H9 (cell line): ENCODE measurements at regions not wholly inside any gene's neighbourhood (a gene's known extent, or its start where the extent isn't known, plus 50 kb on each side); places are given as distances from the start of the nearest gene placed in this dataset.

ENCODE experiments used
- DNase-seq: peaks from one replicate; pipeline ENCODE4 v3.0.0-alpha.2; 2017
- H2AFZ ChIP-seq: one replicate; pipeline ENCODE4 v1.6.1; 2013; ENCODE audit warnings: mild to moderate bottlenecking, low read length, control low read depth, moderate library complexity
- H2AK5ac ChIP-seq: 2 replicates; pipeline ENCODE4 v1.6.1; 2013; ENCODE audit warnings: low read length, control low read depth, mixed read lengths; ENCODE audit not compliant: insufficient read length
- H2BK120ac ChIP-seq: one replicate; pipeline ENCODE4 v1.6.1; 2013; ENCODE audit warnings: low read depth, mild to moderate bottlenecking, low read length, control low read depth, inconsistent platforms; ENCODE audit not compliant: poor library complexity, severe bottlenecking
- H2BK12ac ChIP-seq: 2 replicates; pipeline ENCODE4 v1.6.1; 2013; ENCODE audit warnings: low read length, control low read depth, mixed read lengths, low read depth; ENCODE audit not compliant: insufficient read length
- H2BK15ac ChIP-seq: 2 replicates; pipeline ENCODE4 v1.6.1; 2013; ENCODE audit warnings: low read depth, low read length, control low read depth
- H2BK20ac ChIP-seq: one replicate; pipeline ENCODE4 v1.6.1; 2013; ENCODE audit warnings: low read depth, mild to moderate bottlenecking, low read length, control low read depth, inconsistent platforms; ENCODE audit not compliant: poor library complexity, severe bottlenecking
- H2BK5ac ChIP-seq: 2 replicates; pipeline ENCODE4 v1.6.1; 2013; ENCODE audit warnings: low read length, control low read depth, mixed read lengths; ENCODE audit not compliant: insufficient read length
- H3K14ac ChIP-seq: 2 replicates; pipeline ENCODE4 v1.6.1; 2013; ENCODE audit warnings: low read length, control low read depth; ENCODE audit not compliant: insufficient read depth
- H3K18ac ChIP-seq: 2 replicates; pipeline ENCODE4 v1.6.1; 2013; ENCODE audit warnings: low read depth, mild to moderate bottlenecking, mixed read lengths, low read length, control low read depth; ENCODE audit not compliant: insufficient read length
- H3K23ac ChIP-seq: 2 replicates; pipeline ENCODE4 v1.6.1; 2013; ENCODE audit warnings: low read length, control low read depth, mixed read lengths, low read depth; ENCODE audit not compliant: insufficient read length
- H3K23me2 ChIP-seq: 2 replicates; pipeline ENCODE4 v1.6.1; 2013; ENCODE audit warnings: low read depth, mild to moderate bottlenecking, mixed read lengths, low read length, control low read depth; ENCODE audit not compliant: insufficient read length, poor library complexity, severe bottlenecking
- H3K27ac ChIP-seq: 2 replicates; pipeline ENCODE4 v1.5.1; 2013; ENCODE audit warnings: low read length, control low read depth, mixed read lengths, low read depth; ENCODE audit not compliant: insufficient read length
- H3K27me3 ChIP-seq: 2 replicates; pipeline ENCODE4 v1.6.1; 2013; ENCODE audit warnings: low read length, control low read depth, inconsistent platforms; ENCODE audit not compliant: insufficient read depth
- H3K4ac ChIP-seq: 2 replicates; pipeline ENCODE4 v1.6.1; 2013; ENCODE audit warnings: low read depth, mild to moderate bottlenecking, control low read depth, inconsistent platforms, low read length, moderate library complexity
- H3K4me1 ChIP-seq: 2 replicates; pipeline ENCODE4 v1.6.1; 2013; ENCODE audit warnings: low read length, control low read depth, inconsistent platforms; ENCODE audit not compliant: insufficient read depth
- H3K4me2 ChIP-seq: 2 replicates; pipeline ENCODE4 v1.6.1; 2013; ENCODE audit warnings: low read length, control low read depth, mixed read lengths; ENCODE audit not compliant: insufficient read length, insufficient read depth
- H3K56ac ChIP-seq: 2 replicates; pipeline ENCODE4 v1.6.1; 2013; ENCODE audit warnings: low read depth, mild to moderate bottlenecking, mixed read lengths, low read length, control low read depth; ENCODE audit not compliant: insufficient read length
- H3K79me1 ChIP-seq: 2 replicates; pipeline ENCODE4 v1.6.1; 2013; ENCODE audit warnings: low read depth, mild to moderate bottlenecking, moderate library complexity, low read length, control low read depth, inconsistent platforms; ENCODE audit not compliant: insufficient read depth, poor library complexity, severe bottlenecking
- H3K79me2 ChIP-seq: 2 replicates; pipeline ENCODE4 v1.6.1; 2013; ENCODE audit warnings: low read length, control low read depth, inconsistent platforms; ENCODE audit not compliant: insufficient read depth
- H3K9ac ChIP-seq: 2 replicates; pipeline ENCODE4 v1.6.1; 2013; ENCODE audit warnings: low read length, control low read depth, mixed read lengths; ENCODE audit not compliant: insufficient read length; ENCODE audit errors: extremely low read depth
- H3K9me3 ChIP-seq: one replicate; pipeline ENCODE4 v1.6.1; 2013; ENCODE audit warnings: low read depth, low read length, inconsistent platforms; ENCODE audit not compliant: control insufficient read depth
- H3T11ph ChIP-seq: one replicate; pipeline ENCODE4 v1.6.1; 2013; ENCODE audit warnings: mild to moderate bottlenecking, low read length, control low read depth, inconsistent platforms
- H4K20me1 ChIP-seq: one replicate; pipeline ENCODE4 v1.6.1; 2013; ENCODE audit not compliant: control insufficient read depth, insufficient read length, insufficient read depth
- H4K5ac ChIP-seq: 2 replicates; pipeline ENCODE4 v1.6.1; 2013; ENCODE audit warnings: low read depth, mild to moderate bottlenecking, mixed read lengths, low read length, control low read depth; ENCODE audit not compliant: insufficient read length
- H4K8ac ChIP-seq: replicated peaks from 2 replicates; pipeline ENCODE4 v1.6.1; 2013; ENCODE audit warnings: low read length, control low read depth, mixed read lengths, low read depth; ENCODE audit not compliant: insufficient read length
- H4K91ac ChIP-seq: 2 replicates; pipeline ENCODE4 v1.6.1; 2013; ENCODE audit warnings: low read depth, mild to moderate bottlenecking, moderate library complexity, mixed read lengths, low read length, control low read depth; ENCODE audit not compliant: insufficient read length
- H3K27ac Mint-ChIP-seq, 3 experiments: 2 replicates in 2 of 3; 3 replicates in 1 of 3; pipeline ENCODE4 v1.8.0; 2020 to 2021; ENCODE audit warnings: mixed read lengths in 3 of 3, mild to moderate bottlenecking in 1 of 3, moderate library complexity in 1 of 3
- H3K27me3 Mint-ChIP-seq: 2 replicates; pipeline ENCODE4 v1.8.0; 2021; ENCODE audit warnings: low read depth, mild to moderate bottlenecking, moderate library complexity, mixed read lengths
- H3K36me3 Mint-ChIP-seq, 3 experiments: 2 replicates in 2 of 3; 3 replicates in 1 of 3; pipeline ENCODE4 v1.8.0; 2020 to 2021; ENCODE audit warnings: low read depth in 3 of 3, mixed read lengths in 3 of 3; ENCODE audit not compliant: insufficient read depth in 1 of 3
- H3K4me1 Mint-ChIP-seq, 2 experiments: 2 replicates each; pipeline ENCODE4 v1.8.0; 2020; ENCODE audit warnings: mixed read lengths in 2 of 2
- H3K4me3 Mint-ChIP-seq, 2 experiments: 2 replicates in 1 of 2; 3 replicates in 1 of 2; pipeline ENCODE4 v1.8.0; 2020 to 2021; ENCODE audit warnings: mild to moderate bottlenecking in 2 of 2, mixed read lengths in 2 of 2, moderate library complexity in 1 of 2
- H3K9me3 Mint-ChIP-seq, 2 experiments: 2 replicates in 1 of 2; 3 replicates in 1 of 2; pipeline ENCODE4 v1.8.0; 2020; ENCODE audit warnings: mild to moderate bottlenecking in 2 of 2, mixed read lengths in 2 of 2, moderate library complexity in 1 of 2
- CTCF ChIP-seq: fragments of 200-600 bp; sonication (generic); conservative IDR thresholded peaks from 3 replicates; pipeline ENCODE4 v1.8.0; 2021; ENCODE audit warnings: antibody characterized with exemption, mild to moderate bottlenecking
- WGBS: extraction: QIAGEN DNeasy Blood & Tissue Kit; methylation state at CpG from one replicate; pipeline ENCODE4 v1.1.7; 2013; ENCODE audit warnings: missing lambda C conversion rate, low lambda C conversion rate, mixed read lengths; ENCODE audit not compliant: insufficient read length; ENCODE audit errors: extremely low coverage; 5-methylcytosine and 5-hydroxymethylcytosine counted together

- Histone ChIP-seq H4K8ac (no peak overlapping the region), H3T11ph (no peak overlapping the region), H3K14ac (no peak overlapping the region), H3K27ac (no peak overlapping the region), H3K23me2 (no peaks in the 10 kb centered on the region), H3K23ac (no peak overlapping the region), H2BK12ac (no peak overlapping the region), H2AK5ac (no peak overlapping the region), H2BK20ac (no peak overlapping the region), H2BK120ac (no peak overlapping the region), H3K4me2 (no peak overlapping the region), H3K27me3 (no peaks in the 10 kb centered on the region), H2AFZ (no peak overlapping the region), H3K56ac (no peak overlapping the region), H4K20me1 (no peaks in the 10 kb centered on the region), H4K91ac (no peak overlapping the region), H3K9ac (no peak overlapping the region), H2BK5ac (no peak overlapping the region), H2BK15ac (no peak overlapping the region), H3K79me1 (no peaks in the 10 kb centered on the region), H3K79me2 (no peaks in the 10 kb centered on the region), H3K9me3 (no peaks in the 10 kb centered on the region), H3K18ac (no peak overlapping the region), H3K4ac (no peak overlapping the region), H4K5ac (no peak overlapping the region), H3K4me1 (no peaks in the 10 kb centered on the region)
- no CpG with 5 or more reads among the region's 3 CpGs for WGBS
- TF ChIP-seq CTCF: no peak
- Mint-ChIP-seq H3K27ac (no peak overlapping the region), H3K27me3 (no peaks in the 10 kb centered on the region; the same call in none of the 2 replicates), H3K4me3 (no peak overlapping the region), H3K4me1 (peaks cover 6 to 11% of the 10 kb centered on the region in 2 experiments), H3K9me3 (peaks cover 7 to 14% of the 10 kb centered on the region in 2 experiments), H3K36me3 (peaks cover 0 to 11% (median 4%) of the 10 kb centered on the region in 3 experiments; a peak in 5 of 7 replicates)
- no peak for DNase-seq
Observed at GRCh38 chr10:28929942-28930341, 252.6 kb downstream of the BAMBI start.
